NT2/D1 (cell line): ENCODE measurements at regions not wholly inside any gene's neighbourhood (a gene's known extent, or its start where the extent isn't known, plus 50 kb on each side); places are given as distances from the start of the nearest gene placed in this dataset.

ENCODE experiments used
- DNase-seq: peaks from one replicate; pipeline ENCODE4 v3.0.0-alpha.2; 2011; ENCODE audit warnings: low read depth, low spot score
- H3K27me3 ChIP-seq: 2 replicates; pipeline ENCODE4 v1.6.0; 2011; ENCODE audit warnings: mild to moderate bottlenecking; ENCODE audit not compliant: insufficient read length, insufficient read depth
- H3K36me3 ChIP-seq: 2 replicates; pipeline ENCODE4 v1.6.1; 2011; ENCODE audit warnings: mild to moderate bottlenecking, low read length, mixed read lengths; ENCODE audit not compliant: insufficient read depth, insufficient read length
- H3K4me1 ChIP-seq: 2 replicates; pipeline ENCODE4 v1.5.1; 2011; ENCODE audit not compliant: insufficient read depth, insufficient read length
- H3K4me3 ChIP-seq: 2 replicates; pipeline ENCODE4 v1.5.1; 2011; ENCODE audit warnings: low read depth; ENCODE audit not compliant: insufficient read length
- H3K9ac ChIP-seq: 2 replicates; pipeline ENCODE4 v1.6.0; 2011; ENCODE audit warnings: low read depth; ENCODE audit not compliant: insufficient read length
- H3K9me3 ChIP-seq: 2 replicates; pipeline ENCODE4 v1.5.1; 2011; ENCODE audit warnings: mild to moderate bottlenecking, low read length; ENCODE audit not compliant: insufficient read depth
- SUZ12 ChIP-seq: IDR thresholded peaks from 2 replicates; pipeline ENCODE4 v1.6.1; 2011; ENCODE audit not compliant: insufficient read length, insufficient read depth; ENCODE audit errors: extremely low read depth
- YY1 ChIP-seq: IDR thresholded peaks from 2 replicates; pipeline ENCODE4 v1.6.1; 2011; ENCODE audit not compliant: insufficient read length, insufficient read depth
- ZNF274 ChIP-seq: IDR thresholded peaks from 2 replicates; pipeline ENCODE4 v1.6.1; 2011; ENCODE audit warnings: mild to moderate bottlenecking, low read depth, low read length

- Histone ChIP-seq H3K9me3 (no peaks in the 10 kb centered on the region), H3K9ac (no peak overlapping the region), H3K27me3 (no peaks in the 10 kb centered on the region), H3K36me3 (no peaks in the 10 kb centered on the region), H3K4me1 (no peaks in the 10 kb centered on the region), H3K4me3 (no peak overlapping the region)
- no peak for TF ChIP-seq SUZ12
- no peak for TF ChIP-seq YY1
- no peak for TF ChIP-seq ZNF274
- DNase-seq: no peak
These were observed 254.6 kb downstream of the PTEN start for GRCh38 chr10:88117869-88118632.

DNA sequence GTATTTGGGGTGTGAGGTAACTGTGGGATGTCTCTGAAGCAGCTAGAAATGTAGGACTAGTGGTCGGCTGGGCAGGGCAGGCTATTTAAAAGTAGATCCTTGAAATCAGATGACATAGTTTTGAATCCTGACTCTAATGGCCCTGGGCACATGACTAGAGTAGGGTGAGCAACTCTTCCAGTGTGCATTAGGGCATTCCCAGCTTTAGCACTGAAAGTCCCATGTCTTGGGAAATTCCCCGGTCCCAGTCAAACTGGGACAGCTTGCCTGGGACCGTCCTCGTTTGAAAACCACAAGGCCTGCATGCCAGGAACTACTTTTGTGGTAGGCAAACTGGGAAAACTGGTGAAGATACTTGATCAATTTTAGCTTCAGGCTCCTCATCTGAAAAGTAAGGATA lies 255.3 kb downstream of the PTEN start:
- no peaks in the 10 kb centered on the region for H3K36me3 ChIP-seq
- no peak for DNase-seq
- TF ChIP-seq YY1: no peak
- TF ChIP-seq ZNF274: no peak
- no peak for TF ChIP-seq SUZ12
- H3K27me3 ChIP-seq: no peaks in the 10 kb centered on the region
- no peak overlapping the region for H3K9ac ChIP-seq
- H3K4me1 ChIP-seq: no peaks in the 10 kb centered on the region
- no peak overlapping the region for H3K4me3 ChIP-seq
- H3K9me3 ChIP-seq: no peaks in the 10 kb centered on the region

DNA sequence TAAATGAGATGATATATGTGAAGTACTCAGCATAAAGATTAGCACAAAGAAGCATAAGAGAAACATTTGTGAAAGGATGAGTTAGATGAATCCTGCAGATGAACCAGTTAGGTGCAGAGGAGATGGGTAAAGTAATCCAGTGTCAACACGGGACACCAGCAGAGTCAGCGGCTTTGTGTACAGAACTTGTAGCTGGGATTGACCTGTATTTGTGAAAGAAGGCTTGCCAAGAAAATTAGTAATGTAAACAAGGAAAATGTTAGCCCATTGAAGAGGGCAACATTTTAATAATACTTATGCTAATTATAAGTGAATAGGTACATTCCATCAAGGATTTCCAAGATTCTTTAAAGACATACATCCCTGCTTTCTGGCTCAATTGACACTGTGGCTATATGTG lies 255.7 kb downstream of the PTEN start:
- H3K9me3 ChIP-seq: no peaks in the 10 kb centered on the region
- H3K9ac ChIP-seq: no peak overlapping the region
- TF ChIP-seq ZNF274 (no peak), SUZ12 (no peak), YY1 (no peak)
- no peaks in the 10 kb centered on the region for H3K27me3 ChIP-seq
- H3K4me1 ChIP-seq: no peaks in the 10 kb centered on the region
- no peak for DNase-seq
- H3K4me3 ChIP-seq: no peak overlapping the region
- H3K36me3 ChIP-seq: no peaks in the 10 kb centered on the region

DNA sequence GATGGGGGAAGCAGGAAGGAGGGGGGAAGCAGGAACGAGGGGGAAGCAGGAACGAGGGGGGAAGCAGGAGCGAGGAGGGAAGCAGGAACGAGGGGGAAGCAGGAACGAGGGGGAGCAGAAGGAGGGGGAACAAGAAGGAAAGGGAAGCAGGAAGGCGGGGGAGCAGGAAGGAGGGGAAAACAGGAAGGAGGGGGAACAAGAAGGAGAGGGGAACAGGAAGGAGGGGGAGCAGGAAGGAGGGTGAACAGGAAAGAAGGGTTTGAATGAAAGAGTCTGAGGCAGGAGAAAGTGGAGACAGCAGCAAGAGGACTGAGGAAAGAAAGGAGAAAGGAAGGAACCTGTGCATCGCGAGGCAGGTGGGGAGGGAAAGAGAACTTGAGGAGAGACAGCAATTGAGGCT lies 256.6 kb downstream of the PTEN start:
- no peak for DNase-seq
- Histone ChIP-seq H3K9ac (no peak overlapping the region), H3K9me3 (no peaks in the 10 kb centered on the region), H3K36me3 (no peaks in the 10 kb centered on the region), H3K4me1 (no peaks in the 10 kb centered on the region), H3K4me3 (no peak overlapping the region), H3K27me3 (no peaks in the 10 kb centered on the region)
- no peak for TF ChIP-seq YY1
- TF ChIP-seq SUZ12: no peak
- TF ChIP-seq ZNF274: no peak

DNA sequence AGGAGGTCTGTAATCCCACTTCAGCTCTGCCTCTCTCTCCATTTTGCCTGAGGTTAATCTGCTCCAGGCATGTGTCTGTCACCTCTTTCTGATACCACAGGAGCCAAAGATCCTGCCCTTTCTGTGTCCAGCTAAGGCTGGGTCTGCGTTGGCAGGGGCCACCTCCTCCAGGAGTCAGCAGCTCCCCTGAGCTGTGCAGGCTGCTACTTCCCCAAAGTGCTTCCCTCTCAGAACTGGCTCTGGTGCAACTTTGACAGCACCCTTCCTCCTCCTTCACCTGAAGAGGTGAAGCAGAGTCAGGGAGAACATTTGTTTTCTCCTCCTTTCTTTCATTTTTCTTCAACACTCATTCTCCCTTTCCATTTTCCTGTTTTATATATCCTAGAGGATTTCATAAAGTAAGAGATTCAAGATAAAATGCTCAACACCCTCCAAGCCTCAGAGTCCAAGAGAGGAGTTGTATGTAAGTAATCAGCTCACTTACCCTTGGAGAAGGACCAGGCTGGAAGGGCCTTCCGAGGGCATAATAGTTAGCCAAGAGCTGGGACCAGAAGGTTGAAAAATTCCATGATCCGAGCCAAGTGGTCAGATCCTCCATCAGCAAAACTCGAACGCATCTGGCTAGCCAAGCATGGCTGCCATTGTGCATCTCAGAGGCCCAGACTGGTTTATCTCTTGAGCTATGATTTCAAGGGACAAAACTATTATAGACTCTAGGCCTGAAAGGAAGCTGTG lies 257.3 kb downstream of the PTEN start:
- TF ChIP-seq YY1 (no peak), SUZ12 (no peak), ZNF274 (no peak)

GRCh38 chr10:88121361-88121760 lies 257.9 kb downstream of the PTEN start:
- no peaks in the 10 kb centered on the region for H3K4me1 ChIP-seq
- no peaks in the 10 kb centered on the region for H3K27me3 ChIP-seq
- no peaks in the 10 kb centered on the region for H3K9me3 ChIP-seq
- no peak for DNase-seq
- no peak overlapping the region for H3K9ac ChIP-seq
- no peak for TF ChIP-seq YY1
- no peak for TF ChIP-seq ZNF274
- TF ChIP-seq SUZ12: no peak
- no peaks in the 10 kb centered on the region for H3K36me3 ChIP-seq
- H3K4me3 ChIP-seq: no peak overlapping the region

More for the DNA sequence above, 257.3 kb downstream of the PTEN start:
- no peaks in the 10 kb centered on the region for H3K9me3 ChIP-seq
- no peak for DNase-seq
- H3K4me1 ChIP-seq: no peaks in the 10 kb centered on the region
- H3K9ac ChIP-seq: no peak overlapping the region
- no peaks in the 10 kb centered on the region for H3K27me3 ChIP-seq
- no peaks in the 10 kb centered on the region for H3K36me3 ChIP-seq
- no peak overlapping the region for H3K4me3 ChIP-seq

DNA sequence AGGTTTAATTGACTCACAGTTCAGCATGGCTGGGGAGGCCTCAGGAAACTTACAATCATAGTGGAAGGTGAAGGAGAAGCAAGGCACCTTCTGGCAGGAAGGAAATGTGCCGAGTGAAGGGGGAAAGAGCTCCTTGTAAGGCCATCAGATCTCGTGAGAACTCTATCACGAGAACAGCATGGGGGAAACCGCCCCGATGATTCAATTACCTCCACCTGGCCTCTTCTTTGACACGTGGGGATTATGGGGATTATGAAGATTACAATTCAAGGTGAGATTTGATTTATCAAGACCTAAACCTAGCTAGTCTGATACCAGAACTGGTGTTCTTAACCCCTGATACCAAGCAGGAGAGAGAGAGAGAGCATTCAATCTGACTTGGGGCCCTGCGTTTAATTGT lies 258.7 kb downstream of the PTEN start:
- H3K4me3 ChIP-seq: no peak overlapping the region
- H3K9me3 ChIP-seq: no peaks in the 10 kb centered on the region
- H3K4me1 ChIP-seq: no peaks in the 10 kb centered on the region
- H3K9ac ChIP-seq: no peak overlapping the region
- H3K36me3 ChIP-seq: no peaks in the 10 kb centered on the region
- DNase-seq: no peak
- no peaks in the 10 kb centered on the region for H3K27me3 ChIP-seq
- TF ChIP-seq YY1 (no peak), SUZ12 (no peak), ZNF274 (no peak)
